ENCODE measurements at regions not wholly inside any gene's neighbourhood (a gene's known extent, or its start where the extent isn't known, plus 50 kb on each side); places are given as distances from the start of the nearest gene placed in this dataset.
"Not testable (repeated sequence)": the region's sequence is repeated elsewhere in the genome, so short reads cannot be mapped to it uniquely, and the experiment has no call there.

DNA sequence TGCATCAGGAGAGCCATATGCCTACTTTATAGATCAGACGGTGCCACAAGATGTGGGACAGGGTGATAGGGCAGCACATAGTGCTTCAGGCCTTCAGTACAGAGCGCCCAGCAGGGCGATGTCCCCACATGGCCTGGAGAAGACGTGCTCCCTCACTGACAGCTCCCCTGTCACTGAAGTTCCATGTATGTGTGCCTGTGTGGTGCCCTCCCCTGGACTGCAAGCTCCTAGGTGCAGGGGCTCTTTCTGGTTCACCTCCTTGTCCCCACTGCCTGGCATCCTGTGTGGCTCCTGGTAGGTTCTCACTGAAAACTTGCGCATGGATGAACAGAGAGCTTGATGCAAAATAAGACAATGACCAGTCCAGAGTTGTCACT lies 233.1 kb downstream of the GADD45G start:
- DNase-seq (ENCODE audit: low read depth in 3 of 3), result no peak

DNA sequence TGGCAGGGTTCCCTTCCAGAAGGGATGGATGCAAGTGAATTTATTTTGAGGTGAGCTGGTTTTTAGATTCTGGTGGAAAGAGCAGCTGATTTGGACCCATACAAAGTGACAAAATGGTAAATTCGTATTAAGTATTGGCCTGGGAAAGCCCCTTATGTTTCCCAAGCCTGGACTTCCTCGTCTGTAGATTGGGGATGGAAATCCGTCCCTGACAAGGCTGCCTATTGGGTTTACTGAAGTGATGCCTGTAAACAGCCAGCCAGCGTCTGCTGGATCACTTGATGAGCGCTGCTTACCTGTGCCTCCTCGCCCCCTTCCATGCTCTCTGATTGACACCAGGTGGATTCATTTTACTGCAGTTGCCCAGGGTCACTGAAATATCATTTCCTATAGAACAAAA lies 233.8 kb downstream of the GADD45G start:
- DNase-seq (ENCODE audit: low read depth in 3 of 3), result no peak

DNA sequence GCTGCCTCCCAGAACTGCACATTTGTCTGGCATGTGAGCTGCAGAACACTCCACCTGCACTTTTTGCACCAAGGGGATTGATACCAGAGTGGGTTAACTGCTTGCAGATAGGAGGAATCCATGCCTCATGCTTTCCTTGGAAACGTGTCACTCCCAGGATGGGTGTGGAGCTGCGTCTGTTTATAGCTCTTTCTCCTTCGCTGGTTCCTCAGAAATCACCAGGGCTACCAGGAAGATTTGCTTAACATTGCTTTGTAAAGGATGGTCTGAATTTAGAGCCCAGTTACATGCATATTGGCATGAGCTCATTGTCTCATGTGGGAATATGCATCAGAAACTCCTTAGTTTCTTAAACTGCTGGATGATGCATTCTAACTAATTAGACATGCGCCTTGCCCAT lies 234.6 kb downstream of the GADD45G start:
- no peak for DNase-seq (ENCODE audit: low read depth in 3 of 3)

DNA sequence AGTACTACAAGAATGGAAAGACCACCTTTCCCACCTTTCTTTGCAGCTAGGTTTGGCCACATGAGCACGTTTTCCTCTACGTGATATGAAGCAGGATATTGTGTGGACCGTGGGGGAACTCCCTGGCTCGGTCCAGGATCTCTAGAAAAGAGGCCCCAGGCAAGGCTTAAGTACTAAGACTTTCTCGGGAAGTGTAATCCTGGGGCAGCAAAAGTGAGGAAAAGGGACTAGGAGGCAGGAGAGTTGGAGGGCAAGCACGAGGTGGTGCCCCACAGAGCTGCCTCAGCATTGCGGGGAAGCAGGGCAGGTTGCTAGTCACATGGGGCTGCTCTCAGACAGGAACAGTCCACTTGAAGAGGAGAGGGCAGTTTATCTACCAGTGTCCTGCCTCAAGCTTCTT lies 235.1 kb downstream of the GADD45G start:
- no peak for DNase-seq (ENCODE audit: low read depth in 3 of 3)

DNA sequence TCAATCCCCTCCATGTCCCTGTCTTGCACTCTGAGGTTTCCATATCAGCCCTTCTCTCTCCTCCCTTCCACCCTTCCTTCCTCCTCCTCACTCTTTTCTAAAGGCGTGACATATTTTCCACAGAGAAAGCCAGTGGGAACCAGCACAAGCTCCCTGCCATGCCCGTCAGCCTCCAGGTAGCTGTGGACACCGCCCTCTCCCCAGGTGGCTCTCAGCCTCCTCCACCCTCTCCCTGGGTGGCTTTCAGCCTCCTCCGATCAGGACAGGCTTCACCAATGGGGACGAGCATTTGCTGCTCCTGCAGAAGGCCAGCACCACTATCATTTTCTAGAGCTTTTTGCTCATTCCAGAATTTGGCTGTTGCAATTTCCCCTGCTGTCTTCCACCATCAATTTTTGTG lies 236.6 kb downstream of the GADD45G start:
- DNase-seq (ENCODE audit: low read depth in 3 of 3), result no peak

DNA sequence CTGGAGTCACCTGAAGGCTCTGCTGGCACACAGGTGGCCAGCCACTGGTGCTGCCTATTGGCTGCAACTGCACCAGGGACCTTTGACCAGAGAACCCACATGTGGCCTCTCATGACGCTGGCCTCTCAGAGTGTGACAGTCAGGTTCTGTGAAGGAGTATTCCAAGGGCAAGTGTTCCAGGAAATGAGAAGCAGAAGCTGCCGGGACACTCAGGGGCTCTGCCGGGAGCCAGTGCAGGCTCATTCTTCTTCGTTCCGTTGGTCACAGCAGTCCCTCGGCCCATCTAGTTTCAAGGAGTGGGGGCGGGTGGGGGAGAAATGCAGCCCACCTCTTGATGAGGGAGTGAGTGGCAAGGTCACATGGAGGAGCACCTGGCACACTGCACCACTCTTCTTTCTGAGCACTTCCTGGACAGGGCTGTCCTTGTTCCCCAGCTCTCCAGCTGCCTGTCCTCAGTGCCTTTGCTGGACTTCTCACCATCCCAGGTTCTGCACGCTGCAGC lies 237.5 kb downstream of the GADD45G start:
- DNase-seq (ENCODE audit: low read depth in 3 of 3), result no peak

DNA sequence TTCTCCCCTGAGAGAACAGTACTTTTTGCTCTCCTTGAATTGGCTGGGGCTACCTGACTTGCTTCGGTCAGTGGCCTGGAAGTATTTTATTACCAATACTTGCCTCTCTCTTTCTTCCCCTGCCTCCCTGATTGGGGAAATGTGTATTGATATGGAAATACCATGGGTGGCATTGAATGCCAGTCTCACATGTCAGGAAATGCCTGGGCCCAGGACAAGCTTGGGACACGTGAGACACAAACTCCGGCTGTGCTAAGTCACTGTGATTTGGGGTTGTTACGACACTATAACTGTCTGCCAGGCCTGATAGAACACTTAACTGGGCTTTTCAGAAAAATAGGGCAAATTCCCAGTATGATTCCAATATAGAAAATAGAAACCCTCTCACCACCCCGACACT lies 238.3 kb downstream of the GADD45G start:
- DNase-seq (ENCODE audit: low read depth in 3 of 3), result no peak

DNA sequence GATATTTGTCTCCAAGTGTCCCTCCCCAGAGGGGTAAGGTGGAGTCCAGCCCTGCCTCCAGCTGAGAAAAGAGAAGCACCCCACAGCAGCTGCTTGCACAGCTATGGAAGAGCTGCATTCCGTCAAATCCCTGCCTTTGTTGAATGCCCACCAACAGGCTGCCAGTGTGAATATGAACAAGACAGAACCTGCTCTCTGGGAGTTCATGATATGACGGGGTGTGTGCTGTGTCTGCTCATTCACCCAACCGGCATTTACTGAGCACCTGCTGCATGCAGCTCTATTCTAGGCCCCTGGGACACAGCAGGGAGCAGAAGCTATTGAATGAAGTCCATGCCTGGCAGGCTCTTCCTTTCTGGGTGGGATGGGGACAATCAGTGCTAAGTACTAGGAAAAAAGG lies 238.8 kb downstream of the GADD45G start:
- no peak for DNase-seq (ENCODE audit: low read depth in 3 of 3)

DNA sequence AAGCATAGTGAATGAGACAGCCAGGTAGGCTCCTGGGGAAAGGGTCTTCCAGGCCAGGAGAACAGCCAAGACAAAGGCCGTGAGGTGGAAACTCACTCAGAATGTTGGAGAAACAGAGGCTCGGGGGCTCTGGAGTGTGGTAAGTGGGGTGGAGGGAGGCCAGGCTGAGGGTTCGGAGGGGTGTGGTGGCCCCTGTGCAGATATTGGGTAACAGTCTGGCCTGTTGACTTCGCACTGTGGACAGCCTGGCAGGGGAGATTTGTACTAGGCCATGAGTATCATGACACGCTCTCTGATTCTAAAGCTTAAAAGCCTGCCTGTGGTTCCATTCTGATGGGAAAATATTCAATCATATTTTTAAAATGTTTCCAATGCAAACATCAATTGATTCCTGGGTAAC lies 239.3 kb downstream of the GADD45G start:
- no peak for DNase-seq (ENCODE audit: low read depth in 3 of 3)

DNA sequence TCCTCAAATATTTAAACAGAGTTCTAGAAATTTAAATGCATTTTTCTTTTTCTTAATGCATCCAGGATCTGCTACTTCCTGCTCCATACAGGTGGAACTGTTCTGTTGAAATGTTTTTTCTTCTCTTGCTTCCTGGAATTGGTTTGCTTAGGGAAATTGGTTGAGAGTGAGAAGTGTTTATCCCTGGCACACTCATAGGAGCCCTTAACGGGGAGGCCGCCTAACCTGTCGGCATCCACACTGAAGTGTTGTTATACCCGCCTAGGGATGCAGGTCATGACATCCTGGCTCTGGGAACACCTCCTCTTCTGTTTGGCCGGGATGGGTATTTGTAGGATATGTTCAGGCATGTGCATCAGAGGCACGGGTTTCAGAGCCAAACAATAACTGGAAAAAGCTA lies 239.7 kb downstream of the GADD45G start:
- DNase-seq (ENCODE audit: low read depth in 3 of 3), result no peak

DNA sequence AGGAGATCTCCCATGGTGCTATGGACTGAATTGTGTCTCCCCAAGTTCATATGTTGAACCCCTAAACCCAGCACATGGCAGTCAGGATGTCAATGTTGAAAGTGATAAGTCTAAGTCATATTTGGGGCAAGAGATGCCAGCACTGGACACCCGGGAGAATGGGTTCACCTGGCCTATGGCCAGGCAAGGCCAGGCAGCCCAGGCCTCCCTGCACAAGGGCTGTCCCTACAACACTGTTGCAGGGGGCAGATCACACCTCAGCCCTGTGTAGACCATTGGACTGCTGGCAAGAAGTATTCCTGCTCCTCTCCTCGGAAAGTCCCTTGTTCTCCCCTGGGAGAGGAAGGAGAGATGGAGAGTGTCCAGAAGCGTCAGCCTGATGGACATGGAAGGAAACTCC lies 240.5 kb downstream of the GADD45G start:
- DNase-seq (ENCODE audit: low read depth in 3 of 3), result no peak

DNA sequence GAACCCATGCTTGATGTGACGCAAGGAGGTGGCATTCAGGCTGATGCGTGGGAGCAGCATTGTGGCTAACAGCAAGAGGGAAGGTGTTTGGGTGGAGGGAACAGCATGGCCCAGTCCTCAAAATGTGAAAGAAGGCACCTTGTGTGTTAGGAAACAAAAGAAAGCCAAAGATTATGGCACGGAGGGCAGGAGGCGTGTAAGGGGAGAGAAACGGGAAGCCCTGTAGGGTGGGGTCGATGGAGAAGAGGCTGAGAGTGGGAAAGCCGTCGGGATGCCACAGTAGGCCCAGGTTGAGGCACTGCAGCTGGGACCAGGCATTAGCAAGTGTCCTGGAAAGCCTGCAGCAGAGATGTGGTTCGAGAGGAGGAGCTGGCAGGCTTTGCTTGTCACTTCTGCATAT lies 241.1 kb downstream of the GADD45G start:
- DNase-seq (ENCODE audit: low read depth in 3 of 3), result no peak

DNA sequence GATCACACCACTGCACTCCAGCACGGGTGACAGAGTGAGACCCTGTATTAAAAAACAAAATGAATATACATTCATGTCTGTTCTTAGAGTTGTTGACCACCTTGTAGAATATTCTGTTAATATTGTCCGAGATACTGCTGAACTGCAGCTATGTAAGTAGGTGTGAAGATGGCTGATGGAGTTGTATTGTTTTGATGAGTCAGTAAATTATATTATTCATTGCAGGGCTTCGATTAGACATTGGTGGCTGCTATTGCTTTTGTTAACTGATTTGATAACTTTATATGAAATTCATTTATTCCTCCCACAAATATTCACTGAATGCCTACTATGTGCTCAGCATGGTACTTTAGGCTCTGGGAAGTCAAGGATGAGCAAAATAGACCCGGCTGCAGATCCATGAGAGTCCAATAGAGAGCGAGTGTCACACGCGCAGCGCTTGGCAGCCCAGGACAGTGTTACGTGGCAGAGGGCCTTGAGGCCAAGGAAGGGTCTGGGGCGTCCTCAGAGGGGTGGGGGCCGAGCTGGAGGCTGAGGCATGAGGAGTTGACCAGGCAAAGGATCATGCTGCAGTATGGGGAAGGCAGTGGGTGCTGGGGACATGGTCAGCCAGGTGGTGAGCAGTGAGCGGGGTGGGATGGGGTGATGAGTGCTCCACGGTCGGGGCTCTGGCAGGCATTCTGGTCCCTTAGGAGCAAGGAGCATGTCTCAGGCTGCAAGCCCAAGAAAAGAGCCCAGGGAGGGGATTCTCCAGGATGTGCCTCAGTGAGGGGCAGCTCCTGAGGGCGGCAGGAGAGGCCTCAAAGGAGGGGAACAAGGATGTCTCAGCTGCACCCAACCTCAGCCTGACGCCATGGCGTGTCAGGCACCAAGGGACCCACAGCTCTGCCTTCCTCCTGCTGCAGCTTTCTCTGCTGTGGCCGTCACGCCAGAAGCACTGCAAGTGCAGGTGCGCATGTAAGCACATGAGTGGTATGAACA lies 243.5 kb downstream of the GADD45G start:
- DNase-seq (ENCODE audit: low read depth in 3 of 3), result no peak

DNA sequence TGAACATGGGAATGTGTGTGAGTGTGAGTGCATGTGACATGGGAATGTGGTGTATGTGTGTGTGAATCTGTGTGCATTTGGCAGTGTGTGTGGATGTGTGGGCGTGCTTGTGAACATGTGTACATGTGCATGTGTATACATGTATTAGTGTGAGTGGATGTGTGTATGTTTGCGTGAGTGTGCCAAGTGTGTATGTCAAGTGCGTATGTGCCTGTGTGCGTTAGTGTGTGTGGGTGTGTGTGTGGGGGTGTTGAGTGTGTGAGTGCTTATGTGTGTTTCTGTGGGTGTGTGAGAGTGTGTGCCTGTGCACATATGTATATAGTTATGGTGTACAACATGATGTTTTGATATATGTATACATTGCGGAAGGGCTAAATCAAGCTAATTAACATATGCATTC lies 244.3 kb downstream of the GADD45G start:
- no peak for DNase-seq (ENCODE audit: low read depth in 3 of 3)

DNA sequence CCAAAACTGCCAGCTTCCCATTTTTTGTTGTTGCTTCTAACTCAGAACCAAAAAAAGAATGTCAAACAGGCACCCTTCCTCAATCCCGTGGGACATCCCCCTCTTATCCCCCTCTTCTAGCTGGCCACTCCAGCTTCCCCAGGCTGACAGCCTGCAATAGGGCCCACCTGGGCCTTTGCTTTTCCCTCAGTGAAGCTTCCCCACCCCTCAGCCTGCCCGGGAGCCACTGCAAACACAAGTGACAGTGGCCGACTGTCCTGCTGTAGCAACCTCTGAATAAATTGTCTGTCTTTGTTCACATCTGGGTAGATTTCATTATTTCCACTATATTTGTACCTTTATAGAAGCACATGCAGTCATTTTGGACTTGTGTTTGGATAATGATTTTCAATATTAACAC lies 245.3 kb downstream of the GADD45G start:
- DNase-seq (ENCODE audit: low read depth in 3 of 3), result no peak

DNA sequence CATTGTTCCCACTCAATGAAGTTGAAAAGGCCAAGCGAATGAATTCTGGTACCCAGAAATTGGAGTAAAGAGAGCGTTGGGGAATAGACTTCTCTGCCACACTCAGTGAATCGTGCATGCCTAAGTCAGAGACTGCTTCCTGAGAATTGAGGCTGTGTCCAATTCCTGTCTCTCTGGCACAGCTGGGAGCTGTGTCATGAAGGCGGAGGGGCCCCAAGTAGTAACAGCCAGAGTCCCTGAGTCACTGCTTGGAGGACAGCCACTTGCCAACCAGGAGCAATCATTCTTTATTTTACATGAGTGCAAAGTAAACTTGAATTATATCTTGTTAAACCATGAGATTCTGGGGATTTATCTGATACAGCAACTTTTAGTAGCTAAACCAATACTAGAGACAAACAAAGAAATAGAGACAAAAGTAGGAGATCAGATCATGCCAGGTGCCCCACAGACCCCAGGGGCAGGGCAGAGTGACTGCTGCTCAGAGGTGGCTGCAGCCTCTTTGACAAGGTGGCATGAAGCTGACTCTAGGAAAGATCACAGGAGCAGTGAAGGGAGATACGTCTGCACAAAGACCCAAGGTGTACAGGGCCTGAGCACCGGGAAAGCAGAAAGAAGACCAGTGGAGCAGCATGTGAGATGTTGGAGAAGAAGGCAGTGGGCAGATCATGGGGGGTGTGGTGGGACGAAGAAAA lies 246.0 kb downstream of the GADD45G start:
- no peak for DNase-seq (ENCODE audit: low read depth in 3 of 3)

DNA sequence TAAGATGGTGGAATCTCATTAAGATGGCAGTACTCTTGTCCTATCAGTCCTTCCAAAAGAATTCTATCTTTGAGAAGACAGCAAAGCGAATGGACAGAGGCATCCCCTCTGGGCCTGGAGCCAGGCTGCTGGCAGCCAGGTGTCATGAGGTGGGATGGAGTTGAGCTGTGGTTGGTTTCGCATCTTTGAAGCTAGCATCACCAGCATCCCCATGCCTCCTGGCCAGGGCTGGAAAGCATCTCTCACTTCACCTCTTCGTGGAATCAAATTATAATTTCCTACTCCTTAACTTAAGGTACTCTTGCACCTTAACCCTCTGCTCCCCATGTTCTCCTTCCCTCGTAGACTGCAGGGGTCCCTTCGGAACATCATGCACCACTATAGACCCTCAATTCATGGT lies 248.3 kb downstream of the GADD45G start:
- no peak for DNase-seq (ENCODE audit: low read depth in 3 of 3)

DNA sequence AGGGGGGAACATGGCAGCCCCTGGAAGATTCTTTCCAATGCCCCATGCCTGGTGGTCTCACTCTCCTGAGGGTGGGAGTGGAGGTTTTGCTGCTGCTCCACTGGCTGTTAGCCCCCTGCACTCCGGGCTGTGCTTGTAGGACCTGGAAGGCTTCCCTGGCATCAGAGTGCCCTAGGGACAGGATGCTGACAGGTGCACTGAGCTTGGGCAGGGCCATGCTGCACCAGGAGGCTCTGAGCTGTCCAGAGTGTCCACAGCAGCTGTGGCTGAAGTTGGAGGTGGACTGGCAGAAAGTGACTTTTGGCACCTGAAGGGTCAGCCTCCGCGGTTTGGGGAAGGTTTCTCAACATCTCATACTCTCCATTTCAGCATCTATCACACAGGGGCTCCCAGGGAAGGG lies 249.1 kb downstream of the GADD45G start:
- DNase-seq (ENCODE audit: low read depth in 3 of 3), result no peak

DNA sequence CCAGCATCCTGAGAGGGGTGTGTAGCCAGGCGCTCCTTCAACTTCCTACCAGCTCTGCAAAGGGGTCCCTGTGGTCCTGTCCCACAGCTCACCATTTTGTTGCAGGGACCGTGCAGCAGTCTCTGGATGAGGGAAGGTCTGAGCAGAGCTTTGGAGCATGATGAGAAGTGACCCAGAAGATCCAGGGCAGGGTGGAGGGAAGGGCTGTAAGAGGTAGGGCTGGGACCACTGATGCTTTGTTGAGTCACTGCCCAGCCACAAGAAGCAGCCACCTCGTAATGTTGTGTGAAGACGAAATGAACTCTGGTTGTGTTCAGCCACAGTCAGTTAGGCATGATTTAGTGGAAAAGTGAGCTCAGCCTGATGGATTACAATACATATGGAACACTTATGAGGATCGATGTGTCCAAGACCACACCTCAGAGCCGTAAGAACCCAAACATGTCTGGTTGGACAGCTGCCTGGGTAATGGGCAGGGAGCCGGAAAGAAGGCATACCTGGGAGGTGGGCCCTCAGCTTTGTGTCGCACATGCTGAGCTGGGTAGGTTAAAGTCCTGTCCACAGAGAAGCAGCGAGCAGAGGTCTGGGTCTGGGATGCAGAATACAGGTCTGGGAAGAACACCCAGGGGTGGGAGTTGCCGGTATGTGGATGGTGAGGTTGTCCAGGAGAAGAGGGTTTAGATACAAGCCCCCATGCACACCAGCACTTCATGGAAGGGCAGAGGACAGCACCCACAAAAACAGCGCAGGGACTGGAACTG lies 250.1 kb downstream of the GADD45G start:
- no peak for DNase-seq (ENCODE audit: low read depth in 3 of 3)

DNA sequence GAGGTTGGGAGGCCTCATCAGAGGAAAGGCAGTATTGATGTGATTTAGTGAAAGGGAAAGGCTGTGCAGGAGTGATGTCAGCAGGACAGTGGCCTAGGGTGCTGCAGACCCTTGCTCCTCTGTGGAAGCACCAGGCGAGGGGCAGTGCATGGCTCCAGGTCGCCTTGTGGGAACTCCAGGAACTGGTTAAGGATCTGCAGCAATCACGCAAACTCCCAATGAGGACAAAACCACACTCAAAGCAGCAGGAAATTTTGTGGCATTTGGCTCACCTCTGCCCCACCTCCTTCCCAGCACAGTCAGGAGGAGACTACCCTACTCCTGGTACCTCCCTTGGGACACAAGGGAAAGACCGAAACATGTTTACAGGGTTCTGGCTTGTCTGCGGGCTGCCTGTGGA lies 251.5 kb downstream of the GADD45G start:
- not testable (repeated sequence) for DNase-seq (ENCODE audit: low read depth in 3 of 3)

DNA sequence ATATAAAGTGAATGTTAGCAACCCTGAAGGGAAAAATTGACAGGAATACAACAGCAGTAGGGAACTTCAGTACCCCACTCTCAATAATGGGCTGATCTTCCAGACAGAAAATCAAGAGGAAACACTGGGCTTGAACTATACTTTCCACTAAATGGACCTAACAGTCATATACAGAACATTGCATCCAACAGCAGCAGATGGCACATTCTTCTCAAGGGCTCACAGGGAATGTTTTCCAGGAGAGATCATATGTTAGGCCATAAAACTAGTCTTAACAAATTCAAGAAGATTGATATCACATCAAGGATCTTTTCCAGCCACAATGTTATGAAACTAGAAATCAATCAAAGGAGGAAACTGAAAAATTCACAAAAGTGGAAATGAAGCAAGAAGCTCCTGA lies 252.1 kb downstream of the GADD45G start:
- not testable (repeated sequence) for DNase-seq (ENCODE audit: low read depth in 3 of 3)

DNA sequence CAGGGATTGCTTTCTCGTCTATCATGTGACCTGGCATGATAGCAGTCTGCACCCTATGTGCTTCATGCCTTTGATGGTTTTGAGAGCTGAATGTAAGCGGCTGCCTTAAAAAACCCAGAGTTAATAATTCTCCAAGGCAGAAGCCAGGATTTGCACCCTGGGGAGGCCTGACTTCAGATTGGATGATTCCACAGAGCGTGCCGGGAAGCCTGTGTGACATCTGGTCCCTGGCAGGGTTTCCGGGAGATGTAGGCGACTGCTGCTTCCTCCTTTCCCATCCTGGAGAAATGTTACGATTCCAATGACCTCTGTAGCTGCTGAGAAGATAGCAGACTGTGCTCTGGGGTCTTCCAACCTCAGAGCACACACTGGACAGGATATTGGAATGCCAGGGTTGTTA lies 255.0 kb downstream of the GADD45G start:
- not testable (repeated sequence) for DNase-seq (ENCODE audit: low read depth in 3 of 3)
